Thoracic aorta (tissue), 2 donors: ENCODE measurements at regions not wholly inside any gene's neighbourhood (a gene's known extent, or its start where the extent isn't known, plus 50 kb on each side); places are given as distances from the start of the nearest gene placed in this dataset.

Experiments used
- ATAC-seq: fragments of 150-250 bp; one replicate; pipeline ENCODE4 v1.8.0; 2017; ENCODE audit warnings: low read depth; ENCODE audit not compliant: insufficient number of reproducible peaks, low FRiP score
- DNase-seq: peaks from one replicate; pipeline ENCODE4 v3.0.0-alpha.2; 2020; ENCODE audit warnings: low spot score
- H3K27ac ChIP-seq, 2 donors: fragments of 200-600 bp; sonication (generic); 1 replicate in 1 of 2; 2 replicates in 1 of 2; pipeline ENCODE4 v1.5.1; 2016; ENCODE audit warnings: mild to moderate bottlenecking in 2 of 2, moderate library complexity in 2 of 2
- H3K27me3 ChIP-seq: fragments of 200-600 bp; sonication (generic); replicated peaks from 2 replicates; pipeline ENCODE4 v1.6.0; 2016; ENCODE audit warnings: mild to moderate bottlenecking; ENCODE audit not compliant: insufficient read depth
- H3K36me3 ChIP-seq: fragments of 200-600 bp; sonication (generic); one replicate; pipeline ENCODE4 v1.5.1; 2016
- H3K4me1 ChIP-seq, 2 donors: fragments of 200-600 bp; sonication (generic); 1 replicate in 1 of 2; 2 replicates in 1 of 2; pipeline versions ENCODE4 v1.5.1 to v1.6.0; 2016; ENCODE audit warnings: low read depth in 2 of 2, mild to moderate bottlenecking in 1 of 2; ENCODE audit not compliant: control insufficient read depth in 1 of 2
- H3K4me3 ChIP-seq: fragments of 200-600 bp; sonication (generic); 2 replicates; pipeline ENCODE4 v1.5.1; 2016; ENCODE audit warnings: mild to moderate bottlenecking
- H3K9me3 ChIP-seq: fragments of 200-600 bp; sonication (generic); 2 replicates; pipeline ENCODE4 v1.5.1; 2016
- TF ChIP-seq, protein P1 (sequence below): fragments of 200-600 bp; sonication (generic); IDR thresholded peaks from one replicate; pipeline ENCODE4 v1.5.1; 2019; ENCODE audit warnings: antibody characterized with exemption

- H3K9me3 ChIP-seq = no peaks in the 10 kb centered on the region
- no peaks in the 10 kb centered on the region for H3K36me3 ChIP-seq
- H3K27me3 ChIP-seq = no peaks in the 10 kb centered on the region
- no peak for ATAC-seq
- TF ChIP-seq, protein P1, sequence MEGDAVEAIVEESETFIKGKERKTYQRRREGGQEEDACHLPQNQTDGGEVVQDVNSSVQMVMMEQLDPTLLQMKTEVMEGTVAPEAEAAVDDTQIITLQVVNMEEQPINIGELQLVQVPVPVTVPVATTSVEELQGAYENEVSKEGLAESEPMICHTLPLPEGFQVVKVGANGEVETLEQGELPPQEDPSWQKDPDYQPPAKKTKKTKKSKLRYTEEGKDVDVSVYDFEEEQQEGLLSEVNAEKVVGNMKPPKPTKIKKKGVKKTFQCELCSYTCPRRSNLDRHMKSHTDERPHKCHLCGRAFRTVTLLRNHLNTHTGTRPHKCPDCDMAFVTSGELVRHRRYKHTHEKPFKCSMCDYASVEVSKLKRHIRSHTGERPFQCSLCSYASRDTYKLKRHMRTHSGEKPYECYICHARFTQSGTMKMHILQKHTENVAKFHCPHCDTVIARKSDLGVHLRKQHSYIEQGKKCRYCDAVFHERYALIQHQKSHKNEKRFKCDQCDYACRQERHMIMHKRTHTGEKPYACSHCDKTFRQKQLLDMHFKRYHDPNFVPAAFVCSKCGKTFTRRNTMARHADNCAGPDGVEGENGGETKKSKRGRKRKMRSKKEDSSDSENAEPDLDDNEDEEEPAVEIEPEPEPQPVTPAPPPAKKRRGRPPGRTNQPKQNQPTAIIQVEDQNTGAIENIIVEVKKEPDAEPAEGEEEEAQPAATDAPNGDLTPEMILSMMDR = no peak
- H3K27ac ChIP-seq = no peak overlapping the region
- no peaks in the 10 kb centered on the region for H3K4me1 ChIP-seq
- no peak for DNase-seq
- H3K4me3 ChIP-seq = no peak overlapping the region
Observed at GRCh38 chr17:33769066-33769465, 476.0 kb upstream of the ASIC2 start.

GRCh38 chr17:33776304-33776703 lies 478.8 kb upstream of the CCL2 start:
- DNase-seq (no peak), ATAC-seq (no peak)
- no peak overlapping the region for H3K27ac ChIP-seq
- H3K4me1 ChIP-seq = no peaks in the 10 kb centered on the region
- H3K4me3 ChIP-seq = no peak overlapping the region
- H3K36me3 ChIP-seq = no peaks in the 10 kb centered on the region
- no peaks in the 10 kb centered on the region for H3K27me3 ChIP-seq
- no peaks in the 10 kb centered on the region for H3K9me3 ChIP-seq
- TF ChIP-seq, protein P1 = no peak

DNA sequence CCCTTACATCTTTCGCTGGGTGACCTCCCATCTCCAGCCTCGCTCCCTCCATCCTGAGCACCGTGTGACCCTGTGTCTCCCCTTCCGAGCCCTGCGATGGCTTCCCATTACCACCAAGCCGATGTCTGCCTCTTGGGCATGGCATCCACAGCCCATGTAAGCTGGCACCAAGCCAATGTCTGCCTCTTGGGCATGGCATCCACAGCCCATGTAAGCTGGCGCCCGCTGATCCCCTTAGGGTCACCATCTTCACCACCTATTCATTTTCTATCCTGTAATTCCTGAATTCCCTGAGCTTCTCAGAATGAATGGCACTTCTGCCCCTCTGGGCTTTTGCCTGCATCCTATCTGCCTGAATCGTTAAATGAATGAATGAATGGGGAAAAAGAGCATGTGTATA lies 478.2 kb upstream of the CCL2 start:
- Histone ChIP-seq H3K9me3 (no peaks in the 10 kb centered on the region), H3K27ac (no peak overlapping the region), H3K36me3 (no peaks in the 10 kb centered on the region), H3K4me1 (no peaks in the 10 kb centered on the region), H3K4me3 (no peak overlapping the region), H3K27me3 (no peaks in the 10 kb centered on the region)
- ATAC-seq (no peak), DNase-seq (no peak)
- TF ChIP-seq, protein P1 = no peak

- TF ChIP-seq, protein P1 = no peak
- Histone ChIP-seq H3K27ac (no peak overlapping the region), H3K4me1 (no peaks in the 10 kb centered on the region), H3K9me3 (no peaks in the 10 kb centered on the region), H3K4me3 (no peak overlapping the region), H3K36me3 (no peaks in the 10 kb centered on the region), H3K27me3 (no peaks in the 10 kb centered on the region)
- DNase-seq (no peak), ATAC-seq (no peak)
Observed at GRCh38 chr17:33777674-33778073, 477.4 kb upstream of the CCL2 start.

GRCh38 chr17:33778505-33779233 lies 476.4 kb upstream of the CCL2 start:
- Histone ChIP-seq H3K9me3 (no peaks in the 10 kb centered on the region), H3K4me1 (no peaks in the 10 kb centered on the region), H3K27ac (no peak overlapping the region), H3K27me3 (no peaks in the 10 kb centered on the region), H3K36me3 (no peaks in the 10 kb centered on the region), H3K4me3 (no peak overlapping the region)
- ATAC-seq (no peak), DNase-seq (no peak)
- TF ChIP-seq, protein P1 = no peak
